ENCODE measurements at regions not wholly inside any gene's neighbourhood (a gene's known extent, or its start where the extent isn't known, plus 50 kb on each side); places are given as distances from the start of the nearest gene placed in this dataset.

DNA sequence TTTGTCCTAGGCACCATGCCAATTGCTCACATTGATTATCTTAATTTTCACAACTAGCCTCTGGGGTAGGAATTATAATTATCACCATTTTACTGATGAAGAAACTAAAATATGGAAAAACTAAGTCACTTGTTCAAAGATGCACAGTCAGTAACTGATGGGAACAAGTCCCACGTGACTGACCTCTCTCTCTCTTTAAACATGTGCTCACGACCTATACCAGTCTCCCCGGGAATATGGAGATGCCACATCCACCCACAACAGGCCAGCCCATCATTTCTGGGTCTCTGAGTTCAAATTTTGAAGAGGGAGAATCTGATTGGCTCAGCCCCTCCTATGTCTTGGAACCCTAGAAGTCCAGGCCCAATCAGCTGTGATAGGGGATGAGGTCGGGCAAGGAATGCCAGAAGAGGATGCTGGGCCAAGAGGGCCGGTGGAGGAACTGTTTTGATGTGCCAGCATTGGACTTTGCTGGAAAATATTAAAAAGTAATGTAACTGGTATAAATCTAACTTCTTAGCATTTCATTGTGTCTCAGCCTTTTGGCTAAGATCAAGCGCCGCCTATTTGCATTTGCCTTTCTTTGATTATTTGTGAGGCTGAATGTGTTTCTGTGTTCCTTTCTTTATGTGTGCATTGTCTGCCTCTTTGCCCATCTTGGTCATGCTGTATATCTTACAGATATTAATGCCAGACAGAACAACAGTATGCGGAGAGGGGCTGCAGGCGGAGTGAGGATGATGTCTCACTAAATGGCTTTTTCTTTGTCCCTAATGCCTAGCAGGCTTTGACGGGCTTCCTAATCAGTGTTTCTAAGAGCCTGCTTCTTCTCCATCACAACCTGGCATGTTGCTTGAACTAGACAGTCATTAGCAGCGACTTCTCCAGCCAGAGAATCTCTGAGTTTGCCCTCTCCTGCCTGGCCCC is 126.6 kb downstream of the VEGFA start:
- no peaks in the 10 kb centered on the region for H3K4me1 ChIP-seq (ENCODE audit: control insufficient read depth, insufficient read depth, low read length)
- in situ Hi-C loops (cut with HindIII; ENCODE audit: low pct_unique_long_range_greater_than_20kb, low sequenced_read_pairs): no loop called here
- CTCF ChIA-PET: no interaction called here

DNA sequence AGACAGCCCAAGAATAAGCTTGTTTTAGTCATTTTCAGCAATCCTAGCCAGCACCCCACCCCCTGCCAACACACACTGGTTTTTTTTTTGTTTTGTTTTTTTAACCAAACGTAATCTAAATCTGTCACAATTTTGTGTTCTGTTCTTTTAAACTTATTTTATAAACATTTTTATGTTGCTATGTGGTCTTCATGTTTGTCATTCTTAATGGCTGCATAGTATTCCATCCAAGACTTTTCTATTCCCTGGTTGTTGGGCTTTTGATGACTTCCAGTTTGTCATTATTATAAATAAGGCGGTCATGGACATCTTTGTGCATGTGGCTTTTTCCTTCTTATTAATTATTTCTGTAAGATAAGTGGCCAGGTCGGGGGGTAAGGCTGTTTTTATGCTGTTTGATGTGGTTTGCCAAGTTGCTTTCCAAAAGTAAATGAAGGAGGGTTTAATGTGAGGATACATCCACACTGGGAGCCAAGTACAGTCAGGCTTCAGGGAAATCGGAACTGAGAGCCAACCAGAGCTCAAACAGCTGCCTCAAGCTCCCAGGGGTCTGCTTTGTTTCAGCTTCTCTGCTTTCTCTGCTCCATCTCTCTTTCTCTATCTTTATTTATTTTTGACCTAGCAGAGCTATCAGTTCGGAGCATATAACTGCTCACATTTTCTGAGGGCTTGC is 125.8 kb downstream of the VEGFA start:
- TF ChIP-seq POLR2AphosphoS5 (IDR thresholded peaks at IDR 0.05; ENCODE audit: low read depth, low read length) (no peak), TCF7L2 (IDR thresholded peaks at IDR 0.05; ENCODE audit: low read depth, low read length) (no peak), SIN3A (IDR thresholded peaks at IDR 0.05; ENCODE audit: borderline replicate concordance, insufficient read depth, low read depth, low read length) (no peak)
- TF ChIP-seq, protein P1, sequence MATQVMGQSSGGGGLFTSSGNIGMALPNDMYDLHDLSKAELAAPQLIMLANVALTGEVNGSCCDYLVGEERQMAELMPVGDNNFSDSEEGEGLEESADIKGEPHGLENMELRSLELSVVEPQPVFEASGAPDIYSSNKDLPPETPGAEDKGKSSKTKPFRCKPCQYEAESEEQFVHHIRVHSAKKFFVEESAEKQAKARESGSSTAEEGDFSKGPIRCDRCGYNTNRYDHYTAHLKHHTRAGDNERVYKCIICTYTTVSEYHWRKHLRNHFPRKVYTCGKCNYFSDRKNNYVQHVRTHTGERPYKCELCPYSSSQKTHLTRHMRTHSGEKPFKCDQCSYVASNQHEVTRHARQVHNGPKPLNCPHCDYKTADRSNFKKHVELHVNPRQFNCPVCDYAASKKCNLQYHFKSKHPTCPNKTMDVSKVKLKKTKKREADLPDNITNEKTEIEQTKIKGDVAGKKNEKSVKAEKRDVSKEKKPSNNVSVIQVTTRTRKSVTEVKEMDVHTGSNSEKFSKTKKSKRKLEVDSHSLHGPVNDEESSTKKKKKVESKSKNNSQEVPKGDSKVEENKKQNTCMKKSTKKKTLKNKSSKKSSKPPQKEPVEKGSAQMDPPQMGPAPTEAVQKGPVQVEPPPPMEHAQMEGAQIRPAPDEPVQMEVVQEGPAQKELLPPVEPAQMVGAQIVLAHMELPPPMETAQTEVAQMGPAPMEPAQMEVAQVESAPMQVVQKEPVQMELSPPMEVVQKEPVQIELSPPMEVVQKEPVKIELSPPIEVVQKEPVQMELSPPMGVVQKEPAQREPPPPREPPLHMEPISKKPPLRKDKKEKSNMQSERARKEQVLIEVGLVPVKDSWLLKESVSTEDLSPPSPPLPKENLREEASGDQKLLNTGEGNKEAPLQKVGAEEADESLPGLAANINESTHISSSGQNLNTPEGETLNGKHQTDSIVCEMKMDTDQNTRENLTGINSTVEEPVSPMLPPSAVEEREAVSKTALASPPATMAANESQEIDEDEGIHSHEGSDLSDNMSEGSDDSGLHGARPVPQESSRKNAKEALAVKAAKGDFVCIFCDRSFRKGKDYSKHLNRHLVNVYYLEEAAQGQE (IDR thresholded peaks at IDR 0.05; ENCODE audit: insufficient read depth in 1 of 2, low read depth in 2 of 2, low read length in 1 of 2): no peak
- TF ChIP-seq, protein P2, sequence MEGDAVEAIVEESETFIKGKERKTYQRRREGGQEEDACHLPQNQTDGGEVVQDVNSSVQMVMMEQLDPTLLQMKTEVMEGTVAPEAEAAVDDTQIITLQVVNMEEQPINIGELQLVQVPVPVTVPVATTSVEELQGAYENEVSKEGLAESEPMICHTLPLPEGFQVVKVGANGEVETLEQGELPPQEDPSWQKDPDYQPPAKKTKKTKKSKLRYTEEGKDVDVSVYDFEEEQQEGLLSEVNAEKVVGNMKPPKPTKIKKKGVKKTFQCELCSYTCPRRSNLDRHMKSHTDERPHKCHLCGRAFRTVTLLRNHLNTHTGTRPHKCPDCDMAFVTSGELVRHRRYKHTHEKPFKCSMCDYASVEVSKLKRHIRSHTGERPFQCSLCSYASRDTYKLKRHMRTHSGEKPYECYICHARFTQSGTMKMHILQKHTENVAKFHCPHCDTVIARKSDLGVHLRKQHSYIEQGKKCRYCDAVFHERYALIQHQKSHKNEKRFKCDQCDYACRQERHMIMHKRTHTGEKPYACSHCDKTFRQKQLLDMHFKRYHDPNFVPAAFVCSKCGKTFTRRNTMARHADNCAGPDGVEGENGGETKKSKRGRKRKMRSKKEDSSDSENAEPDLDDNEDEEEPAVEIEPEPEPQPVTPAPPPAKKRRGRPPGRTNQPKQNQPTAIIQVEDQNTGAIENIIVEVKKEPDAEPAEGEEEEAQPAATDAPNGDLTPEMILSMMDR (IDR thresholded peaks at IDR 0.05): no peak
- Histone ChIP-seq H3K27ac (ENCODE audit: low read length) (no peak overlapping the region), H3K9me3 (ENCODE audit: control insufficient read depth, insufficient read depth, low read depth, low read length) (no peaks in the 10 kb centered on the region), H3K4me1 (ENCODE audit: control insufficient read depth, insufficient read depth, low read length) (no peaks in the 10 kb centered on the region), H3K4me3 (ENCODE audit: low read depth in 2 of 2, low read length in 2 of 2) (no peak overlapping the region), H3K27me3 (ENCODE audit: control insufficient read depth, insufficient read depth, low read length) (no peaks in the 10 kb centered on the region), H3K36me3 (ENCODE audit: control insufficient read depth, insufficient read depth, low read length) (no peaks in the 10 kb centered on the region)
- DNase-seq (ENCODE audit: low read depth, low spot score) (no peak), ATAC-seq (no peak)
- BruUV-seq (replicated peaks): no TSS peak
- ChIA-PET POLR2A (no interaction called here), CTCF (no interaction called here)
- intact Hi-C loops (cut with micrococcal nuclease; ENCODE audit: unreplicated experiment): no loop called here
- in situ Hi-C loops (cut with HindIII; ENCODE audit: low pct_unique_long_range_greater_than_20kb, low sequenced_read_pairs): no loop called here

More for the DNA sequence above, 126.6 kb downstream of the VEGFA start:
- Histone ChIP-seq H3K9me3 (ENCODE audit: control insufficient read depth, insufficient read depth, low read depth, low read length) (no peaks in the 10 kb centered on the region), H3K4me3 (ENCODE audit: low read depth in 2 of 2, low read length in 2 of 2) (no peak overlapping the region), H3K27me3 (ENCODE audit: control insufficient read depth, insufficient read depth, low read length) (no peaks in the 10 kb centered on the region), H3K27ac (ENCODE audit: low read length) (no peak overlapping the region), H3K36me3 (ENCODE audit: control insufficient read depth, insufficient read depth, low read length) (no peaks in the 10 kb centered on the region)
- TF ChIP-seq TCF7L2 (IDR thresholded peaks at IDR 0.05; ENCODE audit: low read depth, low read length): no peak
- no peak for TF ChIP-seq POLR2AphosphoS5 (IDR thresholded peaks at IDR 0.05; ENCODE audit: low read depth, low read length)
- TF ChIP-seq SIN3A (IDR thresholded peaks at IDR 0.05; ENCODE audit: borderline replicate concordance, insufficient read depth, low read depth, low read length): no peak
- TF ChIP-seq, protein P1 (IDR thresholded peaks at IDR 0.05; ENCODE audit: insufficient read depth in 1 of 2, low read depth in 2 of 2, low read length in 1 of 2): no peak
- TF ChIP-seq, protein P2 (IDR thresholded peaks at IDR 0.05): no peak
- POLR2A ChIA-PET: no interaction called here
- no peak for DNase-seq (ENCODE audit: low read depth, low spot score)
- no TSS peak for BruUV-seq (replicated peaks)
- ATAC-seq: no peak
- intact Hi-C loops (cut with micrococcal nuclease; ENCODE audit: unreplicated experiment): no loop called here

Measured in Panc1 (cell line).